ENCODE measurements at regions not wholly inside any gene's neighbourhood (a gene's known extent, or its start where the extent isn't known, plus 50 kb on each side); places are given as distances from the start of the nearest gene placed in this dataset.

GRCh38 chr15:66994927-66995656, 70.3 kb upstream of the SMAD3 start:
- Histone ChIP-seq H4K91ac (ENCODE audit: insufficient read depth, low read depth, low read length) (0 out of 2 replicates have a peak overlapping the region, but pooled peaks have one; percentile 3), H3K9ac (ENCODE audit: low read depth, low read length) (no peak overlapping the region), H2BK20ac (ENCODE audit: low read depth, low read length) (no peak overlapping the region; the same call in 1 of the 2 replicates), H3K4me1 (ENCODE audit: control insufficient read depth, insufficient read depth, low read length) (peaks cover 3% of the 10 kb centered on the region), H2BK120ac (ENCODE audit: low read depth, low read length) (peak overlapping the region; percentile 24; the same call in 1 of the 2 replicates), H4K8ac (ENCODE audit: low read depth in 2 of 2, low read length in 2 of 2) (peak overlapping the region in 1 of 2 experiments; percentile 11; a peak in 1 of 4 replicates), H3K4me3 (ENCODE audit: insufficient read depth, low read depth, low read length) (no peak overlapping the region), H3K36me3 (ENCODE audit: control insufficient read depth, insufficient read depth, low read length) (no peaks in the 10 kb centered on the region), H3K14ac (replicated peaks; ENCODE audit: low read depth, low read length) (peak overlapping the region; percentile 14; the same call in 1 of the 2 replicates), H3K4ac (ENCODE audit: low read depth, low read length) (peak overlapping the region; percentile 44), H4K5ac (ENCODE audit: low read depth, low read length) (no peak overlapping the region; the same call in 1 of the 2 replicates), H2BK15ac (ENCODE audit: low read depth, low read length) (0 out of 3 replicates have a peak overlapping the region, but pooled peaks have one; percentile 9), H3K9me1 (ENCODE audit: insufficient read depth, low read length) (peaks cover 5% of the 10 kb centered on the region), H3K23ac (ENCODE audit: low read depth, low read length) (peak overlapping the region; percentile 8; the same call in 1 of the 2 replicates), H3K27ac (ENCODE audit: insufficient read depth, low read length) (no peak overlapping the region; the same call in 1 of the 2 replicates), H3K79me1 (ENCODE audit: low read depth in 1 of 2, low read length in 2 of 2) (peaks cover 0 to 4% of the 10 kb centered on the region in 2 experiments; a peak in 1 of 4 replicates), H3K9me3 (ENCODE audit: control insufficient read depth, insufficient read depth, low read length) (no peaks in the 10 kb centered on the region; the same call in 1 of the 2 replicates), H3K27me3 (ENCODE audit: control insufficient read depth, insufficient read depth, low read length) (0 out of 2 replicates have a peak, but pooled peaks cover 1% of the 10 kb centered on the region), H2AK5ac (ENCODE audit: low read depth, low read length) (no peak overlapping the region), H3K56ac (ENCODE audit: extremely low read depth, insufficient read depth, low read length) (no peak overlapping the region), H4K20me1 (ENCODE audit: insufficient read depth, low read length) (no peaks in the 10 kb centered on the region), H2AK9ac (replicated peaks; ENCODE audit: low read depth, low read length, poor library complexity) (peak overlapping the region; percentile 18), H2AFZ (replicated peaks; ENCODE audit: low read length, poor library complexity) (peak overlapping the region; percentile 15), H2BK5ac (ENCODE audit: low read depth, low read length, poor library complexity, severe bottlenecking) (no peak overlapping the region), H3K18ac (ENCODE audit: low read depth, low read length) (peak overlapping the region; percentile 36; the same call in 1 of the 2 replicates), H3K4me2 (ENCODE audit: low read depth, low read length) (no peak overlapping the region)
- ChIA-PET CTCF (no interaction called here), POLR2A (ENCODE audit: unreplicated experiment) (no interaction called here)
- dilution Hi-C loops (cut with HindIII; ENCODE audit: low sequenced_read_pairs, unreplicated experiment), result no loop called here
- TF ChIP-seq RAD21 (IDR thresholded peaks at IDR 0.05; ENCODE audit: low read length), result no peak
- TF ChIP-seq MAZ (IDR thresholded peaks at IDR 0.05; ENCODE audit: borderline replicate concordance, low read depth, low read length), result no peak
- no peak for TF ChIP-seq SMC3 (IDR thresholded peaks at IDR 0.05; ENCODE audit: low read depth, low read length)
- TF ChIP-seq POLR2A (IDR thresholded peaks at IDR 0.05; ENCODE audit: low read depth, low read length), result no peak
- no peak for TF ChIP-seq NFE2L2 (IDR thresholded peaks at IDR 0.05; ENCODE audit: low read depth, low read length)
- no peak for TF ChIP-seq MXI1 (IDR thresholded peaks at IDR 0.05; ENCODE audit: borderline replicate concordance, low read depth, low read length)
- TF ChIP-seq FOS (IDR thresholded peaks at IDR 0.05; ENCODE audit: low read depth, low read length), result no peak
- in situ Hi-C loops (cut with MboI; ENCODE audit: low sequenced_read_pairs), result no loop called here
- BruUV-seq (replicated peaks), result no TSS peak
- DNase-seq, result peak; percentile 86
- intact Hi-C loops (cut with micrococcal nuclease), result no loop called here
- WGBS, 2 experiments (ENCODE audit: extremely low coverage in 2 of 2, insufficient read length in 1 of 2), result 58% methylated on average over 7 of the region's 7 CpGs; no CpG with 5 or more reads in 1 of the 2 experiments
- ATAC-seq (ENCODE audit: low read depth), result peak; percentile 73
